LNCaP clone FGC (cell line): ENCODE measurements at regions not wholly inside any gene's neighbourhood (a gene's known extent, or its start where the extent isn't known, plus 50 kb on each side); places are given as distances from the start of the nearest gene placed in this dataset.

Source experiments
- DNase-seq: peaks from one replicate; pipeline ENCODE4 v3.0.0-alpha.2; 2011; ENCODE audit warnings: low read depth
- H3K4me3 ChIP-seq: 2 replicates; pipeline ENCODE4 v1.5.1; 2011; ENCODE audit warnings: mild to moderate bottlenecking, low read depth, low read length, control low read depth
- CTCF ChIP-seq: IDR thresholded peaks from 2 replicates; pipeline ENCODE4 v1.5.1; 2012; ENCODE audit warnings: mild to moderate bottlenecking; ENCODE audit not compliant: control insufficient read depth, insufficient read depth; ENCODE audit errors: extremely low read depth

- no peak overlapping the region for H3K4me3 ChIP-seq
- no peak for TF ChIP-seq CTCF
- DNase-seq, result no peak
These were observed 170.0 kb upstream of the PHF14 start for GRCh38 chr7:10803720-10804119.

GRCh38 chr7:10804770-10805169 lies 168.9 kb upstream of the PHF14 start:
- no peak for DNase-seq
- TF ChIP-seq CTCF, result no peak
- H3K4me3 ChIP-seq, result no peak overlapping the region

GRCh38 chr7:10815546-10815945 lies 158.1 kb upstream of the PHF14 start:
- no peak overlapping the region for H3K4me3 ChIP-seq
- no peak for TF ChIP-seq CTCF
- DNase-seq, result no peak

- TF ChIP-seq CTCF, result no peak
- H3K4me3 ChIP-seq, result no peak overlapping the region
- DNase-seq, result no peak
These were observed 152.5 kb upstream of the PHF14 start for GRCh38 chr7:10821156-10821555.

DNA sequence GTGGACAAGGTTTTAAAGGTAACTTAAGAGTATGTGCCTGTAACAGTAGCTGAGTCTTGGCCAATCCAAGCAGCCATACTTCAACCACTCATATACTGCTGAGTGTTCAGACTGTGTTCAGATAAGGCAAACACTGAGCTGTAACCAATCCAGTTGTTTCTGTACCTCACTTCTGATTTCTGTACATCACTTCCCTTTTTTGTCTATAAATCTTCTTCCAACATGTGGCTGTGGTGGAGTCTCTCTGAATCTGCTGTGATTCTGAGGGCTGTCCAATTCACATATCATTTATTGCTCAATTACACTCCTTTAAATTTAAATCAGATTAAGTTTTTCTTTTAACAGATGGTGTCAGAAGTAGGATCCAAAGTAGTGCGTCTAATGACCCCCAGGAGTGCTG lies 149.5 kb upstream of the PHF14 start:
- no peak overlapping the region for H3K4me3 ChIP-seq
- DNase-seq, result no peak
- no peak for TF ChIP-seq CTCF

DNA sequence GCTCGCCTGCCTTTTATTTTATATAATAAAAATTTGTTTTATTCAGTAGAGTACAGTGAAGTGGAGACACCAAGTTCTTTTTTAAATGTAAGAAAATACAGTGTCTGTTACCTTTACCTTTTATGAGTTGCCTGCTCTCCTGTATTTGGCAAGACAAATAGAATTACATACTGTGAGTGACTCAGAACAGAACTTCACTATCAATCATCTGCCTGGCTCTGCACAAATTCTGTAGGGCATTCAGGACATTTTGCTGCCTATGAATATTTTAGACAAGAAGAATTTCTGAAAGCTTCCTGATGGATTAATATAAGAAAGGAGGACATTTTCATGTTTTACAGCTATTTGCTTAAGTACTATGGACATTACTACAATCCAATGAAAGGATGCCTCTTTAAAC lies 135.4 kb upstream of the PHF14 start:
- DNase-seq, result no peak
- no peak overlapping the region for H3K4me3 ChIP-seq
- no peak for TF ChIP-seq CTCF

DNA sequence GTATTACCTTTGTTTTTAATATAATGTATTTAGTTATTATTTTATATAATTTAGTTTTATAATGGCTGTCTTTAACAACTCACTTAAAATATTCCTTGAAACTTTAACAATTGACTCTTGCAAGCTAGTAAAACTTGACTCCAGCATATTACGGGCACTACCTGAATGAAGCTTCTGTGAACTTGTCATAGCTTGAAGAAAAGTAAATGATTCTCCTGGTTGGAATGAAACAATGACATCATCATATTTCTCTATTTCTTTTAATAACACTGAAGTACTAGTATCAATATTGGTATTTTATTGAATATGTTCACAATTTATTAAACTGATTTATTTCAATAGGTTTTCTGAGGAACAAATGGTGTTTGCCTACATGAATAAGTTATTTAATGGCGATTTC lies 128.4 kb upstream of the PHF14 start:
- DNase-seq, result no peak
- no peak overlapping the region for H3K4me3 ChIP-seq
- TF ChIP-seq CTCF, result no peak
